K562 (cell line): ENCODE measurements at regions not wholly inside any gene's neighbourhood (a gene's known extent, or its start where the extent isn't known, plus 50 kb on each side); places are given as distances from the start of the nearest gene placed in this dataset.

Experiments
- ETV5 ChIP-seq: sonication (generic); formaldehyde crosslinking; IDR thresholded peaks from 2 replicates; pipeline ENCODE4 v1.4.0; 2020; ENCODE audit warnings: low read depth, mild to moderate bottlenecking, missing genetic modification reagents
- TF ChIP-seq, protein P1 (sequence below), 2 experiments: fragments of 450-650 bp; formaldehyde crosslinking in 1 of 2; IDR thresholded peaks; 2 replicates each; pipeline versions ENCODE4 v1.4.0 to v1.6.1; 2014 to 2020; ENCODE audit warnings: mild to moderate bottlenecking in 2 of 2, borderline replicate concordance in 1 of 2, low read depth in 1 of 2
- TF ChIP-seq, protein P2 (sequence below), 2 experiments: fragments of 450-650 bp; conservative IDR thresholded peaks; 2 replicates each; pipeline ENCODE4 v1.6.1; 2017; ENCODE audit warnings: mild to moderate bottlenecking in 2 of 2, moderate library complexity in 2 of 2
- TF ChIP-seq, protein P3 (sequence below): fragments of 450-650 bp; IDR thresholded peaks from 2 replicates; pipeline ENCODE4 v1.6.1; 2014; ENCODE audit warnings: low read depth, mild to moderate bottlenecking, moderate library complexity, borderline replicate concordance
- TF ChIP-seq, protein P4 (sequence below): IDR thresholded peaks from 2 replicates; pipeline ENCODE4 v1.6.1; 2014; ENCODE audit warnings: antibody characterized with exemption

DNA sequence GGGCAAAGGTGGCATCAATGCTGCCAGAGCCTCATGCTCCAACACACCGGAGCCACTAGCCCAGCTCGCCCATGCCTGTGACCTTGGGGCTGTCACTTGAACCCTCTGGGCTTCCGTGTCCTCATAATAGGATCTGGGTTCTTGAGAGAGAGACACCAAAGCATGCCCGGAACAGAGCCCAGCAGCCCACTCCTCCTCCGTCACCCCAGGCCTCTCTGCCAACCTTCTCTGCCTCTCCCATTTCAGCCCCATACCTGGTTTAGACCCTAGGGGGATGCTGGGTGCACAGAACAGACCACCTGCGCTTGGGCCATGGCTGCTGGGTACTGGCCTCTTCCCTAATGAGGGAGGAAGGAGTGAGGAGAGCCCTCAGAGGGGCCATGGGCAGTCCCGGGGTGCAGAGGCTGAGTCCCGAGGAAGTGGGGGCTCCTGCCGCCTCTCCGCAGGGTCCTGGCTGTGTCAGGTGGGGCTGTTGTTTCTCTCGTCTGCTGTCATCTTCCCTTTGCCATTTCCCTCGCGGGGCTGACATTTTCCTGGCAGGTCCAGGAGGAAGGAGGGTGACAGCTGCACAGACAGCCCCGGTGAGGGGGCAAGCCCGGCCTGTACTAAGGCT lies 172.4 kb upstream of the RTL1 start (continued):
- TF ChIP-seq, protein P1, sequence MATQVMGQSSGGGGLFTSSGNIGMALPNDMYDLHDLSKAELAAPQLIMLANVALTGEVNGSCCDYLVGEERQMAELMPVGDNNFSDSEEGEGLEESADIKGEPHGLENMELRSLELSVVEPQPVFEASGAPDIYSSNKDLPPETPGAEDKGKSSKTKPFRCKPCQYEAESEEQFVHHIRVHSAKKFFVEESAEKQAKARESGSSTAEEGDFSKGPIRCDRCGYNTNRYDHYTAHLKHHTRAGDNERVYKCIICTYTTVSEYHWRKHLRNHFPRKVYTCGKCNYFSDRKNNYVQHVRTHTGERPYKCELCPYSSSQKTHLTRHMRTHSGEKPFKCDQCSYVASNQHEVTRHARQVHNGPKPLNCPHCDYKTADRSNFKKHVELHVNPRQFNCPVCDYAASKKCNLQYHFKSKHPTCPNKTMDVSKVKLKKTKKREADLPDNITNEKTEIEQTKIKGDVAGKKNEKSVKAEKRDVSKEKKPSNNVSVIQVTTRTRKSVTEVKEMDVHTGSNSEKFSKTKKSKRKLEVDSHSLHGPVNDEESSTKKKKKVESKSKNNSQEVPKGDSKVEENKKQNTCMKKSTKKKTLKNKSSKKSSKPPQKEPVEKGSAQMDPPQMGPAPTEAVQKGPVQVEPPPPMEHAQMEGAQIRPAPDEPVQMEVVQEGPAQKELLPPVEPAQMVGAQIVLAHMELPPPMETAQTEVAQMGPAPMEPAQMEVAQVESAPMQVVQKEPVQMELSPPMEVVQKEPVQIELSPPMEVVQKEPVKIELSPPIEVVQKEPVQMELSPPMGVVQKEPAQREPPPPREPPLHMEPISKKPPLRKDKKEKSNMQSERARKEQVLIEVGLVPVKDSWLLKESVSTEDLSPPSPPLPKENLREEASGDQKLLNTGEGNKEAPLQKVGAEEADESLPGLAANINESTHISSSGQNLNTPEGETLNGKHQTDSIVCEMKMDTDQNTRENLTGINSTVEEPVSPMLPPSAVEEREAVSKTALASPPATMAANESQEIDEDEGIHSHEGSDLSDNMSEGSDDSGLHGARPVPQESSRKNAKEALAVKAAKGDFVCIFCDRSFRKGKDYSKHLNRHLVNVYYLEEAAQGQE (IDR thresholded peaks at IDR 0.05; ENCODE audit: borderline replicate concordance), result no peak
- TF ChIP-seq, protein P1 (CRISPR knock-in tag; IDR thresholded peaks at IDR 0.05; ENCODE audit: low read depth), result no peak
- TF ChIP-seq, protein P2, sequence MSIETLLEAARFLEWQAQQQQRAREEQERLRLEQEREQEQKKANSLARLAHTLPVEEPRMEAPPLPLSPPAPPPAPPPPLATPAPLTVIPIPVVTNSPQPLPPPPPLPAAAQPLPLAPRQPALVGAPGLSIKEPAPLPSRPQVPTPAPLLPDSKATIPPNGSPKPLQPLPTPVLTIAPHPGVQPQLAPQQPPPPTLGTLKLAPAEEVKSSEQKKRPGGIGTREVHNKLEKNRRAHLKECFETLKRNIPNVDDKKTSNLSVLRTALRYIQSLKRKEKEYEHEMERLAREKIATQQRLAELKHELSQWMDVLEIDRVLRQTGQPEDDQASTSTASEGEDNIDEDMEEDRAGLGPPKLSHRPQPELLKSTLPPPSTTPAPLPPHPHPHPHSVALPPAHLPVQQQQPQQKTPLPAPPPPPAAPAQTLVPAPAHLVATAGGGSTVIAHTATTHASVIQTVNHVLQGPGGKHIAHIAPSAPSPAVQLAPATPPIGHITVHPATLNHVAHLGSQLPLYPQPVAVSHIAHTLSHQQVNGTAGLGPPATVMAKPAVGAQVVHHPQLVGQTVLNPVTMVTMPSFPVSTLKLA (conservative IDR thresholded peaks at IDR 0.05), result no peak
- TF ChIP-seq ETV5, result no peak
- TF ChIP-seq, protein P3, sequence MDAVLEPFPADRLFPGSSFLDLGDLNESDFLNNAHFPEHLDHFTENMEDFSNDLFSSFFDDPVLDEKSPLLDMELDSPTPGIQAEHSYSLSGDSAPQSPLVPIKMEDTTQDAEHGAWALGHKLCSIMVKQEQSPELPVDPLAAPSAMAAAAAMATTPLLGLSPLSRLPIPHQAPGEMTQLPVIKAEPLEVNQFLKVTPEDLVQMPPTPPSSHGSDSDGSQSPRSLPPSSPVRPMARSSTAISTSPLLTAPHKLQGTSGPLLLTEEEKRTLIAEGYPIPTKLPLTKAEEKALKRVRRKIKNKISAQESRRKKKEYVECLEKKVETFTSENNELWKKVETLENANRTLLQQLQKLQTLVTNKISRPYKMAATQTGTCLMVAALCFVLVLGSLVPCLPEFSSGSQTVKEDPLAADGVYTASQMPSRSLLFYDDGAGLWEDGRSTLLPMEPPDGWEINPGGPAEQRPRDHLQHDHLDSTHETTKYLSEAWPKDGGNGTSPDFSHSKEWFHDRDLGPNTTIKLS, result no peak
- TF ChIP-seq, protein P4, sequence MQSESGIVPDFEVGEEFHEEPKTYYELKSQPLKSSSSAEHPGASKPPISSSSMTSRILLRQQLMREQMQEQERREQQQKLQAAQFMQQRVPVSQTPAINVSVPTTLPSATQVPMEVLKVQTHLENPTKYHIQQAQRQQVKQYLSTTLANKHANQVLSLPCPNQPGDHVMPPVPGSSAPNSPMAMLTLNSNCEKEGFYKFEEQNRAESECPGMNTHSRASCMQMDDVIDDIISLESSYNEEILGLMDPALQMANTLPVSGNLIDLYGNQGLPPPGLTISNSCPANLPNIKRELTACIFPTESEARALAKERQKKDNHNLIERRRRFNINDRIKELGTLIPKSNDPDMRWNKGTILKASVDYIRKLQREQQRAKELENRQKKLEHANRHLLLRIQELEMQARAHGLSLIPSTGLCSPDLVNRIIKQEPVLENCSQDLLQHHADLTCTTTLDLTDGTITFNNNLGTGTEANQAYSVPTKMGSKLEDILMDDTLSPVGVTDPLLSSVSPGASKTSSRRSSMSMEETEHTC, result no peak
